LHCN-M2 (cell line): ENCODE measurements at regions not wholly inside any gene's neighbourhood (a gene's known extent, or its start where the extent isn't known, plus 50 kb on each side); places are given as distances from the start of the nearest gene placed in this dataset.

ENCODE experiments used
- DNase-seq: peaks from one replicate; pipeline ENCODE4 v3.0.0-alpha.2; 2012; ENCODE audit warnings: low read depth

GRCh38 chr6:54440549-54440948, 132.3 kb downstream of the TINAG start:
- no peak for DNase-seq

- DNase-seq = no peak
These were observed 132.8 kb downstream of the TINAG start for GRCh38 chr6:54441020-54441419.

GRCh38 chr6:54441687-54442248, 133.5 kb downstream of the TINAG start:
- DNase-seq = no peak

DNA sequence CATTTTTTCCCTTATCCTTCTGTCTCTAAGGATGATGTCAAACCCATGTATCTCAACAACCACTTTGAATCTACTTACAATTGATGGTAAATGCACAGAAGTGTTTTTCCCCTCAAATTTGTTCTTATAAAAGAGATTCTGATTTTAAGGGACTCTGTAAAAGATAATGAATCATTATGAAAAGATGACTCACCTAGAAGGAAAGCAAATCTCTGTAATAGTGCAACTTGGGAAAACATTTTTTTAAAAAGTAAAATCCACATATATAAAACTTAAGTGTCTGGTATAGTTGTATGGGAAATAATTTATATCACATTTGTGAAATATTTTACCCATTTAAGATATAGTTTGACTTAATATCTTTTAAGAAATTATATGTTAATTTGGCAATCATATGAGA, 137.0 kb downstream of the TINAG start:
- DNase-seq = no peak

GRCh38 chr6:54448617-54449016, 140.4 kb downstream of the TINAG start:
- no peak for DNase-seq

GRCh38 chr6:54451516-54451915, 143.3 kb downstream of the TINAG start:
- DNase-seq = no peak

- peak; percentile 39 for DNase-seq
These were observed 155.2 kb downstream of the TINAG start for GRCh38 chr6:54463354-54464024.

- no peak for DNase-seq
These were observed 157.5 kb downstream of the TINAG start for GRCh38 chr6:54465649-54466300.

GRCh38 chr6:54467384-54467783, 159.1 kb downstream of the TINAG start:
- DNase-seq = no peak

DNA sequence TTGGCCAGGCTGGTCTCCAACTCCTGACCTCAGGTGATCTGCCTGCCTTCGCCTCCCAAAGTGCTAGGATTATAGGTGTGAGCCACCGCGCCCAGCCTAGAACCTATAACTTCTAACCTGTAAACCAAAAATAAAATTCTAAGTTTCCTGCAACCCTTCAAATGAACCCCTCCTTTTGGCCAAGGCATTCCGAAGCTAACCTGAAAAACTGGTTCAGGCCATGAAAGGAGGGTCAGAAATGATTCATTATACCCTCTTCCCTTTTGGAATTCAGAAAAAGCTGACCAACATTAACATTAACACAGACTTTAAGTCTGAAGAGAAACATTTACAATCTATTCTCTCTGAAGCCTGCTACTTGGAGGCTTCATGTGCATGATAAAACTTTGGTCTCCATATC, 165.1 kb downstream of the TINAG start:
- DNase-seq = no peak

GRCh38 chr6:54474898-54475297, 166.7 kb downstream of the TINAG start:
- no peak for DNase-seq

DNA sequence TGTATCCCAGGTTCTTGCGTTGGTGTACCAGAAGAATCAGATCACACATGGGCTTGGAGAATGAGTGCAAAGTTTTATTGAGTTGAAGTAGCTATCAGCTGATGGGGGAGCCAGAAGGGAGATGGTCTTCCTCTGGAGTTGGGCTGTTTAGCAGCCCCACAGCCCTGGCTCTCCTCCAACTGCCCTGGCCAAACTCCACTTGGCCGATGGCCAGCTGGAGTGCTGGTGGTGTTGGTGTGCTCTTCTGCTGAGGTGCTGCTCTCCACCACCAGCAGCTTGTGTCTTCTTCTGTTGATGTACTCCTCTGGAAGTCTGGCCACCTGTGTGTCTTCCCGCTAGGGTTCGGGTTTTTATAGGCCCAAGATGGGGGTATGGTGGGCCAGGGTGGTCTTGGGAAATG, 172.8 kb downstream of the TINAG start:
- DNase-seq = no peak

- DNase-seq = no peak
These were observed 183.2 kb downstream of the TINAG start for GRCh38 chr6:54491431-54491830.

GRCh38 chr6:54493138-54493537, 184.9 kb downstream of the TINAG start:
- DNase-seq = peak; percentile 81

GRCh38 chr6:54503144-54503543, 194.9 kb downstream of the TINAG start:
- no peak for DNase-seq

- peak; percentile 10 for DNase-seq
These were observed 206.8 kb downstream of the TINAG start for GRCh38 chr6:54515013-54515412.

DNA sequence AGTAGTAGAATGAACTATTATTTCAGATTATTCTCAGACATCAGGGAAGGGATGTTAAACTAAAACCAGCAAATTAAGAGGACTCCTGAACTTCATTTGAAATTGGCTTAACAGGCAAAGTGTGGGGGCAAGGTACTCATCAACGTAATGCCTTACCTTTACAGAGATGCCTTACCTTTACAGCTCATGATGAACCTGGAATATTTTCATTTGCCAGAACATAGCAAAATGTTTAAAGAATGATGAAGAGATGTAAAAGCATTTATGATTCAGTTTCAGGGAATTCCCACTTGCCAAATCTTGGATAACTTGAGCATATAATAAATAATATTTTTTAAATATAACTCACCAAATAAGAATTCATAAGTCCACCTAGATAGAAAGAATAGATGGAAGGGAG, 207.5 kb downstream of the TINAG start:
- no peak for DNase-seq

DNA sequence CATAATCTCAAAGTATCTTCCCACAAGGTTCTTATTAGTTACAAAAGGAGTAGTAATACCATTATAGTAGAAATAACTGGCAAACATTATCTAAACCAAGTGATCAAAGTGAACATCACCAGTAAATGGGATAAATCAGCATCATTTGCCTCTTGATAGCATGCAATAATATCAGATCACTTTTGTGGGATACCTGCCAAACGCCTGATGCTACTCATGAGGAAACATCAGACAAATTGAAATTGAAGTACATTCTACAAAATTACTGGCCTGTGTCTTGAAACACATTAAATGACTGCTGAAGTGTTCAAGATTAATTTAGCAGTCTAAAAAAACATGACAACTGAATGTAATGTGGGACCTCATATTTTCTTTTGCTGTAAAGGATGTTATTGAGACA, 208.1 kb downstream of the TINAG start:
- no peak for DNase-seq

DNA sequence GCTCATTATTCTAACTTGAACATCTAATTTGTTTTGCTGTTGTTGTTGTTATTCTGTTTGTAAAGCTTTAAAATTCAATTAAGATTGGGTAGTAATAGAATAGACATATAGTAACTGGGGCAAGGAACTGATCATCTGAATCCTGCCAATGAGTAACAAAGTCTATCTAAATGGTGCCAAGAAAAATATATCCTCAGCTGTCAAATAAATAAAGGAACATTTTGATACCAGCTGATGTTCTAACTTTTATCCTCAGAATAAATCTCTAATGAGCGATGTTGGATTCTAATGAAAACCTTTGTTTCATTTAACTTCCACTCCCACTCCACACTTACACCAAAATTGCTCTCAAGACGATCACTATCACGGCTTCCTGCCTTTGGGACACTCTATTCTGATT, 210.9 kb downstream of the TINAG start:
- peak; percentile 55 for DNase-seq

DNA sequence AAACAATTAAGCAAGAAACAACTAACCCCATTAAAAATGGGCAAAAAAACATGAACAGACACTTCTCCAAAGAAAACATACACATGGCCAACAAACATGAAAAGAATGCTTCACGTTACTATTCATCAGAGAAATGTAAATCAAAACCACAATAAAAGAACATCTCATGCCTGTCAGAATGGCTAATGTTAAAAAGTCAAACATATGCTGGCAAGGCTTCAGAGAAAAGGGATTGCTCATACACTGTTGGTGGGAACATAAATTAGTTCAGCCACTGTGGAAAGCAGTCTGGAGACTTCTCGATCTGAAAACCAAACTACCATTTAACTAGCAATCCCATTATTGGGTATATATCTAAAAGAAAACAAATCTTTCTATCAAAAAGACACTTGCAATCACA, 217.5 kb downstream of the TINAG start:
- peak; percentile 86 for DNase-seq

- DNase-seq = no peak
These were observed 225.3 kb downstream of the TINAG start for GRCh38 chr6:54533567-54533966.

DNA sequence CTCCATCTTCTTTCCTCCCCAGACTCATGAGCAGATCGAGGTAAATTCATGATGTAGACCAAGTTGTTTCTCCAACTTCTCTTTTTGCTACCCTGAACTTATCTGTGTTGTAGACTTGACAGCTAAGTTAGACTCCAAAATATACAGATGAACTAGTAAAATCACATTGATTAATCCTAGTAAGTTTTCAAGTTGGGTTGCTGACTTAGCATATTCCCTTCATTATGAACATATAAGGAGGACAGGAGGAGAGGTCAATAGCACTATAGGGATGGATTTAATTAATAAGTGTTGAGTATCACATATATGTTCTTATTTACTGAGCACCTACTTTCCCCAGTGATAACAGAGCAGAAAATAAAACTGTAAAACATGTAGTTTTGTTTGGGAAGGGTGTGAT, 227.3 kb downstream of the TINAG start:
- no peak for DNase-seq

- DNase-seq = peak; percentile 14
These were observed 233.3 kb downstream of the TINAG start for GRCh38 chr6:54541541-54541940.
